A549 (cell line): ENCODE measurements at regions not wholly inside any gene's neighbourhood (a gene's known extent, or its start where the extent isn't known, plus 50 kb on each side); places are given as distances from the start of the nearest gene placed in this dataset.

Source experiments
- ATAC-seq, 2 experiments: fragments of 200-7000 bp in 1 of 2; fragments of >200 bp in 1 of 2; cut with Nextera tagmentation in 1 of 2; cut with Tn5 transposase in 1 of 2; 3 replicates each; pipeline versions ENCODE4 v1.8.0 to v1.9.1; 2018 to 2020; ENCODE audit warnings: mild to moderate bottlenecking in 1 of 2, moderate library complexity in 1 of 2
- CTCF ChIA-PET: fragments of 300-600 bp; sonication (Branson Sonifier 250); formaldehyde crosslinking; extraction: SDS; loops from one replicate; lab custom pipeline; 2021; ENCODE audit warnings: antibody characterized with exemption, inconsistent platforms; lab: Yijun Ruan, JAX
- POLR2A ChIA-PET: fragments of 350-600 bp; formaldehyde crosslinking; extraction: SDS; loops from one replicate; lab custom pipeline; 2021; ENCODE audit warnings: antibody characterized with exemption, inconsistent platforms; lab: Yijun Ruan, JAX
- DNase-seq, 2 experiments: peaks; one replicate each; pipeline versions ENCODE4 v3.0.0 to v3.0.0-alpha.2; 2011 to 2016; ENCODE audit warnings: low read depth in 1 of 2, low spot score in 1 of 2
- FAIRE-seq: peaks from 2 replicates; lab custom pipeline; 2011; peaks lifted over from hg19 to GRCh38; lab: Jason Lieb, UNC
- H3K27ac ChIP-seq, 2 experiments: fragments of >200 bp; sonication (Bioruptor Twin); formaldehyde crosslinking; 3 replicates each; pipeline ENCODE4 v1.5.1; 2016 to 2017
- H3K4me1 ChIP-seq: fragments of >200 bp; sonication (Bioruptor Twin); formaldehyde crosslinking; 3 replicates; pipeline ENCODE4 v1.6.1; 2016
- H3K4me2 ChIP-seq: fragments of >200 bp; sonication (Bioruptor Twin); formaldehyde crosslinking; 3 replicates; pipeline ENCODE4 v1.6.1; 2016
- H3K4me3 ChIP-seq: fragments of >200 bp; sonication (Bioruptor Twin); formaldehyde crosslinking; 3 replicates; pipeline ENCODE4 v1.5.1; 2016
- H3K9me3 ChIP-seq: fragments of >200 bp; sonication (Bioruptor Twin); formaldehyde crosslinking; 3 replicates; pipeline ENCODE4 v1.6.1; 2016
- BCL3 ChIP-seq: fragments of >200 bp; sonication (Bioruptor Twin); formaldehyde crosslinking; IDR thresholded peaks from 3 replicates; pipeline ENCODE4 v1.6.1; 2016
- BHLHE40 ChIP-seq: IDR thresholded peaks from 2 replicates; pipeline ENCODE4 v1.6.1; 2012; ENCODE audit warnings: low read depth, low read length, inconsistent platforms
- CEBPB ChIP-seq, 2 experiments: fragments of >200 bp in 1 of 2; sonication (Bioruptor Twin) in 1 of 2; formaldehyde crosslinking in 1 of 2; IDR thresholded peaks; 2 replicates each; pipeline ENCODE4 v1.6.1; 2012 to 2016
- CHD2 ChIP-seq: fragments of 150-350 bp; IDR thresholded peaks from 2 replicates; pipeline ENCODE4 v1.6.1; 2014; ENCODE audit warnings: low read length; ENCODE audit not compliant: partially characterized antibody
- GATA3 ChIP-seq: IDR thresholded peaks from 2 replicates; pipeline ENCODE4 v1.6.1; 2012; ENCODE audit warnings: borderline replicate concordance
- HOXA7 ChIP-seq: fragments of 250-450 bp; sonication (Bioruptor Pico); IDR thresholded peaks from 2 replicates; pipeline ENCODE4 v1.5.0; 2020; ENCODE audit warnings: mild to moderate bottlenecking, moderate library complexity
- HOXB5 ChIP-seq: fragments of 250-450 bp; sonication (Bioruptor Pico); IDR thresholded peaks from 2 replicates; pipeline ENCODE4 v1.5.0; 2020; ENCODE audit warnings: mild to moderate bottlenecking, moderate library complexity
- JUN ChIP-seq, 2 experiments: fragments of >200 bp; sonication (Bioruptor Twin); formaldehyde crosslinking; IDR thresholded peaks; 2 replicates in 1 of 2; 3 replicates in 1 of 2; pipeline ENCODE4 v1.6.1; 2016 to 2017
- JUNB ChIP-seq: fragments of >200 bp; sonication (Bioruptor Twin); formaldehyde crosslinking; IDR thresholded peaks from 2 replicates; pipeline ENCODE4 v1.6.1; 2016
- KDM5A ChIP-seq: fragments of 200-600 bp; sonication (generic); IDR thresholded peaks from 2 replicates; pipeline ENCODE4 v1.6.1; 2016; ENCODE audit warnings: antibody characterized with exemption, mild to moderate bottlenecking
- MAZ ChIP-seq: fragments of 150-350 bp; IDR thresholded peaks from 2 replicates; pipeline ENCODE4 v1.6.1; 2014; ENCODE audit warnings: antibody characterized with exemption, low read depth, low read length, borderline replicate concordance
- MYC ChIP-seq: IDR thresholded peaks from 2 replicates; pipeline ENCODE4 v1.6.1; 2012; ENCODE audit warnings: mild to moderate bottlenecking, inconsistent platforms, low read length, improper control_type of control experiment, borderline replicate concordance
- NPAS2 ChIP-seq: fragments of 250-450 bp; sonication (Bioruptor Pico); IDR thresholded peaks from 2 replicates; pipeline ENCODE4 v1.8.0; 2022; ENCODE audit warnings: mild to moderate bottlenecking, moderate library complexity, borderline replicate concordance
- POLR2AphosphoS2 ChIP-seq: conservative IDR thresholded peaks from 2 replicates; pipeline ENCODE4 v1.6.1; 2012; ENCODE audit warnings: low read length, improper control_type of control experiment, inconsistent platforms
- RARB ChIP-seq: fragments of 250-450 bp; sonication (Bioruptor Pico); IDR thresholded peaks from 2 replicates; pipeline ENCODE4 v1.8.0; 2021; ENCODE audit warnings: mild to moderate bottlenecking, moderate library complexity
- SMC3 ChIP-seq: fragments of >200 bp; sonication (Bioruptor Twin); formaldehyde crosslinking; IDR thresholded peaks from 3 replicates; pipeline ENCODE4 v1.6.1; 2018; ENCODE audit warnings: inconsistent platforms
- USF2 ChIP-seq: fragments of 450-650 bp; IDR thresholded peaks from 2 replicates; pipeline ENCODE4 v1.6.1; 2014; ENCODE audit warnings: antibody characterized with exemption
- ZC3H11A ChIP-seq: fragments of 450-650 bp; IDR thresholded peaks from 2 replicates; pipeline ENCODE4 v1.6.1; 2014; ENCODE audit warnings: antibody characterized with exemption, mild to moderate bottlenecking
- ZNF302 ChIP-seq: fragments of 250-450 bp; sonication (Bioruptor Pico); IDR thresholded peaks from 2 replicates; pipeline ENCODE4 v1.9.0; 2021; ENCODE audit warnings: inconsistent platforms, mild to moderate bottlenecking, moderate library complexity
- WGBS: methylation state at CpG from one replicate; pipeline ENCODE4 v1.1.6; 2017; ENCODE audit errors: missing lambda C conversion rate; 5-methylcytosine and 5-hydroxymethylcytosine counted together
- TF ChIP-seq, protein P1 (sequence below): fragments of 250-450 bp; sonication (Bioruptor Pico); IDR thresholded peaks from 2 replicates; pipeline ENCODE4 v1.5.0; 2021; ENCODE audit warnings: mild to moderate bottlenecking, moderate library complexity, borderline replicate concordance
- TF ChIP-seq, protein P2 (sequence below): IDR thresholded peaks from 2 replicates; pipeline ENCODE4 v1.6.1; 2012

- H3K4me3 ChIP-seq: no peak overlapping the region
- 70% methylated on average over 8 of the region's 8 CpGs for WGBS
- no peak overlapping the region for H3K4me2 ChIP-seq
- H3K9me3 ChIP-seq: no peaks in the 10 kb centered on the region
- ATAC-seq (no peak), DNase-seq (no peak), FAIRE-seq (no peak)
- no peak overlapping the region for H3K27ac ChIP-seq
- CTCF ChIA-PET: interaction anchor here (1.0 kb wide), 1 partner anchor 224 kb away, joined by 3 read pairs; no protein-coding TSS in a partner anchor
- POLR2A ChIA-PET: no interaction called here
- no peaks in the 10 kb centered on the region for H3K4me1 ChIP-seq
- TF ChIP-seq BCL3 (no peak), CHD2 (no peak), JUNB (no peak), POLR2AphosphoS2 (no peak), GATA3 (no peak), USF2 (no peak), CEBPB (IDR thresholded peaks at IDR 0.05) (no peak), KDM5A (no peak)
Measured at GRCh38 chr13:112219740-112220139, 152.8 kb downstream of the SOX1 start.

DNA sequence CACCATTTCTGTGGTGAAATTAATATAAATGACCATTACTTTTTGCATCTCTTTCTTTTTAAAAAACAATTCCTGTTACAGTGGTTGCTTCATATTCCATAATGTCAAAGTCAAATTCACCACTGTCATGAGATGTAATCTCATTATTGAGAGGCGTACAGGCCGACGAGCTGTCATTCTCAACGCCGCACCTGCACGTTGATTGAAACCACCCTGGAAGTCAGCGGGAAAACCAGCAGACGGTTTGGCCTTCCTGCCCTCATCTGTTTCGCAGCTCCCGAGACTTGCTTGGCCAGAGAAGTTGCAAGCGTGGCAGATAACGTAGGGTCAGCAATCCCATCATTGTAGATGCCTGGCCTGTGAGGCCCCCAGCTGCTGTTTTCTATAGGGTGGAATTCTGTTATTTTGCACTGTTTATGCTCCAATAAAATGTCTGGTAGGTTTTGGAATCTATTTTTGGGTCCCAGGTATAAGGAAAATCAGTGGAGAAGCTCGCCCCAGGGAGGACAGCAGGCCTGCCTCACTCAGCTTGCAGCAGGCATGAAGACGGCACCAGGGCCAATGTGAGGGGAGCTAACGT lies 153.4 kb downstream of the SOX1 start:
- no peak for ATAC-seq
- 56% methylated on average over 15 of the region's 15 CpGs for WGBS
- CTCF ChIA-PET: interaction anchor here (1.0 kb wide), 1 partner anchor 224 kb away, joined by 3 read pairs; no protein-coding TSS in a partner anchor

DNA sequence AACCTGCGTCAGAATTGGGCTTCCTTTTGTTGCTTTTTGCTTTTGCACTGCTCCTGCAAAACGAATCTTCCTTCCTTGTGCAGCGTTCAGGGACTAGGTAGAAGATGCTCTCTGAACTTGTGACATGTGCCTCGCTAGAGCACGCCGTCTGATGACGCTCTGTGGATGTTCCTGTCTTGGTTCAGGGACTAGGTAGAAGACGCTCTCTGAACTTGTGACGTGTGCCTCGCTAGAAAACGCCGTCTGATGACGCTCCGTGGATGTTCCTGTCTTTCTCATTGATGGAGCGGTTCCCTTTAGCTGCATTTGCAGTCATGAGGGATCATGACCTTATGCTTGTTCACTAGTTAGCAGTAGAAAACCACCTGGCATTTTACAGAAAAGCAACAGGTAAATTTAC lies 154.0 kb downstream of the SOX1 start:
- Histone ChIP-seq H3K4me3 (no peak overlapping the region), H3K9me3 (no peaks in the 10 kb centered on the region), H3K27ac (no peak overlapping the region), H3K4me2 (no peak overlapping the region), H3K4me1 (no peaks in the 10 kb centered on the region)
- 43% methylated on average over 15 of the region's 15 CpGs for whole genome bisulfite sequencing
- TF ChIP-seq HOXA7 (CRISPR knock-in tag): no peak
- no peak for TF ChIP-seq RARB (CRISPR knock-in tag)
- no peak for TF ChIP-seq MYC
- TF ChIP-seq HOXB5 (CRISPR knock-in tag): no peak
- TF ChIP-seq, protein P1, sequence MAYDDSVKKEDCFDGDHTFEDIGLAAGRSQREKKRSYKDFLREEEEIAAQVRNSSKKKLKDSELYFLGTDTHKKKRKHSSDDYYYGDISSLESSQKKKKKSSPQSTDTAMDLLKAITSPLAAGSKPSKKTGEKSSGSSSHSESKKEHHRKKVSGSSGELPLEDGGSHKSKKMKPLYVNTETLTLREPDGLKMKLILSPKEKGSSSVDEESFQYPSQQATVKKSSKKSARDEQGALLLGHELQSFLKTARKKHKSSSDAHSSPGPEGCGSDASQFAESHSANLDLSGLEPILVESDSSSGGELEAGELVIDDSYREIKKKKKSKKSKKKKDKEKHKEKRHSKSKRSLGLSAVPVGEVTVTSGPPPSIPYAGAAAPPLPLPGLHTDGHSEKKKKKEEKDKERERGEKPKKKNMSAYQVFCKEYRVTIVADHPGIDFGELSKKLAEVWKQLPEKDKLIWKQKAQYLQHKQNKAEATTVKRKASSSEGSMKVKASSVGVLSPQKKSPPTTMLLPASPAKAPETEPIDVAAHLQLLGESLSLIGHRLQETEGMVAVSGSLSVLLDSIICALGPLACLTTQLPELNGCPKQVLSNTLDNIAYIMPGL (CRISPR knock-in tag): no peak
- no peak for TF ChIP-seq ZNF302 (CRISPR knock-in tag)
- no peak for TF ChIP-seq MAZ
- no peak for TF ChIP-seq NPAS2 (CRISPR knock-in tag)
- no peak for TF ChIP-seq SMC3
- TF ChIP-seq JUN (IDR thresholded peaks at IDR 0.05): no peak
- TF ChIP-seq ZC3H11A: no peak
- ChIA-PET CTCF (interaction anchor here (1.0 kb wide), 1 partner anchor 223 kb away, joined by 3 read pairs; no protein-coding TSS in a partner anchor), POLR2A (no interaction called here)
- DNase-seq (no peak), ATAC-seq (no peak), FAIRE-seq (no peak)

More for the DNA sequence above, 153.4 kb downstream of the SOX1 start:
- H3K4me1 ChIP-seq: no peaks in the 10 kb centered on the region
- no peak overlapping the region for H3K4me3 ChIP-seq
- POLR2A ChIA-PET: no interaction called here
- no peaks in the 10 kb centered on the region for H3K9me3 ChIP-seq
- no peak for DNase-seq
- no peak for FAIRE-seq
- TF ChIP-seq, protein P2, sequence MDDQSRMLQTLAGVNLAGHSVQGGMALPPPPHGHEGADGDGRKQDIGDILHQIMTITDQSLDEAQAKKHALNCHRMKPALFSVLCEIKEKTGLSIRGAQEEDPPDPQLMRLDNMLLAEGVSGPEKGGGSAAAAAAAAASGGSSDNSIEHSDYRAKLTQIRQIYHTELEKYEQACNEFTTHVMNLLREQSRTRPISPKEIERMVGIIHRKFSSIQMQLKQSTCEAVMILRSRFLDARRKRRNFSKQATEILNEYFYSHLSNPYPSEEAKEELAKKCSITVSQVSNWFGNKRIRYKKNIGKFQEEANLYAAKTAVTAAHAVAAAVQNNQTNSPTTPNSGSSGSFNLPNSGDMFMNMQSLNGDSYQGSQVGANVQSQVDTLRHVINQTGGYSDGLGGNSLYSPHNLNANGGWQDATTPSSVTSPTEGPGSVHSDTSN: no peak
- no peak for TF ChIP-seq HOXA7 (CRISPR knock-in tag)
- TF ChIP-seq BHLHE40: no peak
- H3K27ac ChIP-seq: no peak overlapping the region
- no peak overlapping the region for H3K4me2 ChIP-seq
